NCI-H526 treated with DMSO at 0.1 percent for 48 hours (cell line): ENCODE measurements at regions not wholly inside any gene's neighbourhood (a gene's known extent, or its start where the extent isn't known, plus 50 kb on each side); places are given as distances from the start of the nearest gene placed in this dataset.
"Not testable (repeated sequence)": the region's sequence is repeated elsewhere in the genome, so short reads cannot be mapped to it uniquely, and the experiment has no call there.

Experiments used
- DNase-seq: peaks from one replicate; lab custom pipeline; 2025; lab: John Stamatoyannopoulos, UW

DNA sequence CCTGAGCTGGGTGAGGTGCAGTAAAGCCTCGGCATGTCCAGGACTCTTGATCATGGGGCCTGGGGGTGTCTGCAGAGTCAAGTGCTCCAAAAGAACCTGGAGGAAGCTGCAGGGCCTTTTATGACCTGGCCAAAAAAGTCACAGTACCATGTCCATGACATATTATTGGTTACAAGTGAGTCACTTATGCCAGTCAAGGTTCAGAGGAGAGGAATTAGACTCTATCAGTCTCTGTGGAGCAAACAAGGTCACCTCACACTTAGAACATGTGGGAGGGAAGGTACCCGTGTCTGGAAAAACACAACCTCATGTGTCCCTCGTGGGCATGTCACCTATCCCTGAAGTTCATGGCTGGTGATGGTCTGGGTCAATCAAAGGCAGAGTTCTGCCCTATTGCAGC lies 465.7 kb downstream of the FBXO15 start:
- no peak for DNase-seq

GRCh38 chr18:73681398-73681797 lies 466.2 kb downstream of the FBXO15 start:
- no peak for DNase-seq

DNA sequence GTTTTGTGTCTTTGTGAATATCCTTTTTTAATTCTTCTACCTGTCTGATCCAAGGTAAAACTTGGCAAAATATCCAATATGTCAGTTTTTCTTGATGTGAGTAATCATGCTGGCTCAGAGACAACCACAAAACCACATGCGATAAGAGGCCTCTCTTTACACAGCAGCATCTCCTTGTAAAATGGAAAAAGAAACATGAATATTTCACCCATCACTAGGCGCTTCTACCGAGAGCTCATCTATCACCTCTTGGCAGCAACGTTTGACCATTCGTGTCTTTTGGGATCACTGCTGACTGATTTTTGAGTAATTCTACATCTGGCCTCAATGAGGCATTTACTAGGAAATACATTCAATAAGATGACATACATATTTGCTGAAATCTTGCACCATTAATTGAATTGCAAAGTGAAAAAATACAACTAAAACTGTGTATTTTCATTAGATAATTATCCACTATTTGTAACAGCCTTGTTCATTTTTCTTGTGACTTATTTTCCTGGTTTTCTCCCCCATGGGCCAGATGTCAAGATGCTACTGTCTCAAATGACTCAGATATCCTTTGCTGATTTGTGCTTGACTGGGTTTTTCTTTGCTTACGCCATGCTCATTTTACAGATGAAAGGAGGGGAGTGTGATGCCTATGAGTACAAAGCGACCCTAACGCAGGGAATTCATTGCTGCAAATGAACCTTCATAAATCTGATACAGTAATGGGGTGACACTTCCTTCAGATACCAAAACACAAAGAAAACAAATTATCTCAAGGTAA lies 467.5 kb downstream of the FBXO15 start:
- no peak for DNase-seq

- DNase-seq = no peak
Measured at GRCh38 chr18:73677450-73677849, 470.2 kb downstream of the FBXO15 start.

- no peak for DNase-seq
Measured at GRCh38 chr18:73674125-73674865, 473.3 kb downstream of the FBXO15 start.

GRCh38 chr18:73671480-73671879 lies 476.2 kb downstream of the FBXO15 start:
- DNase-seq = not testable (repeated sequence)

GRCh38 chr18:73670524-73670923 lies 477.1 kb downstream of the FBXO15 start:
- DNase-seq = no peak

- no peak for DNase-seq
Measured at GRCh38 chr18:73670039-73670438, 477.6 kb downstream of the FBXO15 start.

- no peak for DNase-seq
Measured at GRCh38 chr18:73669297-73669696, 478.3 kb downstream of the FBXO15 start.

DNA sequence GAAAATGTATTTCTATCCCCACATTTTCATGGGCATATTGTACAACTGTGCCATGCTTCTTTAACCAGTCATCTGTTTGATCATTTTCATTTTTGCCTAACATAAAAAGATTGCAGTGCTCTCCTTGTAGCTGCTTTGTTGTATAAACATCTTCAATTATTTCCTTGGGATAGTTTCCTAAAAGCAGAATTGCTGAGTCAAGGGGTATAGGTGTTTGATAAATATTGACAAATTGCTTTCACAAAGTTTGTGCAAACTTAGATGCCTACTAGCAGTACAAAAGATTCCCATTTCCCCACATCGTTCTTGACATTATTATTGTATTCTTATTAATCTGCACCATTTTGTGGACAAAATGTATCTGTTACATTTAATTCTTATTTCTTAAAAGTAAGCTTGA lies 479.6 kb downstream of the FBXO15 start:
- DNase-seq = no peak

GRCh38 chr18:73666772-73667171 lies 480.9 kb downstream of the FBXO15 start:
- DNase-seq = no peak

GRCh38 chr18:73664896-73665295 lies 482.7 kb downstream of the FBXO15 start:
- no peak for DNase-seq

- DNase-seq = no peak
Measured at GRCh38 chr18:73663581-73663980, 484.1 kb downstream of the FBXO15 start.

DNA sequence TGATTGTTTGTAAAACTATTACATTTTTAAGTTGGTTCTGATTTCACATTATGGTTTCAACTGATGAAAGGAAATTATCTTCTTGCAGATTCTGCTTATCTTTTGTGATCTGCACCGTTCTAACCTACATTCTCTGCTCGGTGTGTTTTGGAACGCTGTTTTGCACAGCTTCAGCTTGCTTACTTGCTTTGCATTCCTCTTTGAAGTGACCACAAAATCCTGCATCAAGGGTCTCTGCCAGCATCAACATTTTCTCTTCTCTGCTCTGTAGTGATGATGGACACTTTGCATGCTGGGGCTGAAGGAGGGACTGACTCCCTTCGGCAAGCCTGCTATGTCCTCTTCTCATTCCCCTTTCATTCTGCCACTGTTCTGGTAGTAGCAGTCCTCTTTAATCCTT lies 485.2 kb downstream of the FBXO15 start:
- DNase-seq = no peak

- no peak for DNase-seq
Measured at GRCh38 chr18:73660931-73661856, 486.4 kb downstream of the FBXO15 start.

GRCh38 chr18:73656691-73657090 lies 490.9 kb downstream of the FBXO15 start:
- no peak for DNase-seq

GRCh38 chr18:73653827-73654226 lies 493.8 kb downstream of the FBXO15 start:
- no peak for DNase-seq

GRCh38 chr18:73653251-73653650 lies 494.4 kb downstream of the FBXO15 start:
- DNase-seq = no peak

- DNase-seq = no peak
Measured at GRCh38 chr18:73647391-73647790, 500.2 kb downstream of the FBXO15 start.

DNA sequence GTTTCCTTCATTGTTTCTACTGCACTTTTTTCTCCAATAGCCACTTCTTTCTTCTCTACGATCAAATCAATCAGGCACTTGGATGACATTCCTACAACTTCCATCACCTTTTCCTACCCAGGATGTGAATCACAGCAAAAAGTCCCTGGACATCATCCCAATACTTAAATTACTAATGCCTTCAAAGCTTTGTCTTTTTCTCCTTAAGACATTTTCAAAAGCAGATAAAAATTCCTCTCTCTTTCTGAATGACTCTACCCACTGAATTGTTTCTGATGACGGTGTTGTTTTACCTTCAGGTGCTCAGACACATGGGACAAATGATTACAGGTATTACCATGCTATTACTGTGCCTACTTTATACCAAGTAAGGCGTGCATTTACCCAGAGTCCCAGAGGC lies 500.9 kb downstream of the FBXO15 start:
- no peak for DNase-seq

DNA sequence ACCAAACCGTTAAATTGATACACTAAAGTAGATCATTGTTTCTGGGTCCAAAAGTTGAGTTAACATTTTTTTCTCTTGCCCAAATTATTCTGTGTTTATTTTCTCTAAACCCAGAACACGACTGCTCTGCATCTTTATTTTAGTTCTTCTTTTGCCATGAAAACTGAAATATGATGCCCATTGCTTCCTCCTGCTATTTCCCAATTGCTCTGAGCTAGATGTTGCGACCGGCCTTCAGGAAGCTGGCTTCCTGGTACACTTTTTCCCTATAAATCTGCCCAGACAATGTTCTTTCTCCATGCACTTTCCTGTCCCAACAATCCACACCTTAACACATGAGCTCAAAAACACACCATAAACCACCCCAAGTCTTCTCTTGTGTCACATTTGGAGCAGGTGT lies 501.4 kb downstream of the FBXO15 start:
- DNase-seq = no peak

DNA sequence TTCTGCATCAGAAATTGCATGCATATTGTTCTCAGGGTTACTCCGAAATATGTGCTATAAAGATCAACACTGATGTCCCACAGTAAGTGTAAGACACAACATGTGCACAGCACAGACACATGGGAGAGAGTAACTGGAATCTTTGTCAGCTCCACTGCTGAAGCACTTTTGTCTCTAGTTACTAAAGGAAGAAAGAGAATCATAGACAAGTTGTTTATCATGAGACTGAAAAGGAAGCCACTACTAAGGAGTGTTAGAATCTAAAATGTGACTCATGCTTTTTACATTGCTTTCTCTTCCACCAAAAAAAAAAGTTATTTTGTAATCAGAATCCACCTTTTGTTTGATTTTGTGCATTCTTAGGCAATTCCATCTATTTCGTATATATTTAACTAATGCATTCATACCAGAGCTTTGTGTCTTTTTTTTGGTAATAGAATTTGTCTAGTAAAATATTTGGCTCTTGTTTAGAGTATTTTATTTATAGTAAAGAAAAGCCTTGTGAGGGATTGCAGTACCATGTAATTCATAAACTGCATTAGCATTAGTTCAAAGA lies 502.4 kb downstream of the FBXO15 start:
- no peak for DNase-seq
